GM18868 (cell line): ENCODE measurements at regions not wholly inside any gene's neighbourhood (a gene's known extent, or its start where the extent isn't known, plus 50 kb on each side); places are given as distances from the start of the nearest gene placed in this dataset.

Experiments used
- ATAC-seq: cut with Tn5 transposase; IDR thresholded peaks from one replicate; pipeline ENCODE4 v1.9.1; 2021; ENCODE audit warnings: mild to moderate bottlenecking, moderate library complexity; ENCODE audit not compliant: unreplicated experiment

GRCh38 chr19:30169196-30169900 is 202.8 kb upstream of the ZNF536 start:
- ATAC-seq: no peak

DNA sequence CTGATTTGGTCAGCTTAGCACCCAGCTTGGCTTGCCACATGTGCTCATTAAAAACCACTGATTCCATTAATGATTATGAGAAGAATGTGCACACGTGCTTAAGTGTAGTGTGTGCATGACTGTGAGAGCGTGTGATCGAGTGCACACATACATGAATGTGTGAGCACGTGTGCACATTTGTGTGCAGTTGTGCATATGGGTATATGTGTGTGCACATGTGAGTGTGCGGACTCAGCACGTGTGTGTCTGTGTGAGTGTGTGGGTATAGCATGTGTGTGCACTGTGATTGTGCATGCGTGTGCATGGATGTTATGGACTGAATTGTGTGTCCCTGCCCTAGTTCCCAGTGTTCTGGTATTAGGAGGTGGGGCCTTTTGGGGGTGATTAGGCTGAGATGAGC is 202.1 kb upstream of the ZNF536 start:
- ATAC-seq: no peak

DNA sequence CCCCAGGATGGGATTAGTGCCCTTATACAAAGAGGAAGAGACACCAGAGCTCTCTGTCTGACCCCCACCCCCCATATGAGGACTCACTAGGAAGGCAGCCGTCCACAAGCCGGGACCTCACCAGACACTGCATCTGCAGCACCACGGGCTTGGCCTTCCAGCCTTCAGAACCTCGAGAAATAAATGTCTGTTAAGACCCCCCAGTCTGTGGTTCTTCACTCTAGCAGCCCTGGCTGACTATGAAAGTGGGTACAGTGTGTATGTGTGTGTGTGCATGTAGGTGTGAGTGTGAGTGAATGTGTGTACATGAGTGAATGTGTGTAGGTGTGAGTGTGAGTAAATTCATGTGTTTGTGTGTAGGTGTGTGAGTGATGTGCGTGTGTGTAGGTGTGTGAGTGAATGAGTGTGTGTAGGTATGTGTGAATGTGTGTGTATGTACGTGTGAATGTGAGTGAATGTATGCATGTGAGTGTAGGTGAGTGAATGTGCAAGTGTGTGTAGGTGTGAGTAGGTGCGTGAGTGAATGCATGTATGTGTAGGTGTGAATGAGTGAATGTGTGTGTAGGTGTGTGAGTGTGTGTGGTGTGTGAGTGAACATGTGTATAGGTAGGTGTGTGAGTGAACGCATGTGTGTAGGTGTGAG is 201.6 kb upstream of the ZNF536 start:
- ATAC-seq: no peak

GRCh38 chr19:30171138-30171635 is 201.0 kb upstream of the ZNF536 start:
- no peak for ATAC-seq

DNA sequence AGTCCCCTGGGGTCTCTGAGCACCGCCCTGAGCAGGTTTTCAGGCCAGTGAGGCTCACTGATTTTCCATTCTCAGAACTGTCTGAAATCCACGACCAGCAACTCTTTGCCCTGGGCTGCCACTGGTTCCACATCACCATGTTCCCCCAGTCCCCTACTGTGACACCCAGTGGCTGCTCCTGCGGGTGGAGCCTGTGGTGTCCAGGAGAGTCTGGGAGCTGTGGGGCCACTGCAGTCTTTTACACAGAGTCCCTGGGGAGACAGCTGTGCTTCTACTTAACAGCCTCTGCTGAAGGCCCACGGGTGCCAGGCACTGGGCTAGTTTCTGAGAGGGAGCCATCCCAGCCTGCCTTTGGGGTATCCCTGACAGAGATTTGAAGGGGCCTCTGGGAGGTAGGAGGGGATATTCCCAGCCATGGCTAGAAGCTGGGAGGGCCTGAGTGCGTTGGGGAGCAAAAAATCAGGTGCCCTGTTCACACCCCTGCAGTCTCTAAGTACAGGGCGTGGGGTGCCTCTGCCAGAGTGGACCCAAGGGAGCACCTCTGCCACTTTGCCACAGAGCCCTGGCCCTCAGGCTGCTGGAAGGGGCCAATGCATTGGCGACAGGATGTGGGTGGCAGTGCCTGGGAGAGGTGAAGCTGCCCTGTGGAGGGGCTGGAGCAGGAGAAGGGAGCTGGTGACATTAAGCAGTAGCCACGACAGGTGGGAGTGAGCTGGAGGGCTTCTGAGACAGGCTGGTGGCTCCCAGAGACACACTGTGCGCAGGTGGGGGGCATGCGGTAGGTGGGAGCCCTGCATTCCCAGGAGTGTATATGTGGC is 200.2 kb upstream of the ZNF536 start:
- ATAC-seq: no peak

- ATAC-seq: no peak
These were observed 199.5 kb upstream of the ZNF536 start for GRCh38 chr19:30172613-30173242.

- ATAC-seq: no peak
These were observed 198.4 kb upstream of the ZNF536 start for GRCh38 chr19:30173593-30174356.

- ATAC-seq: no peak
These were observed 197.9 kb upstream of the ZNF536 start for GRCh38 chr19:30174357-30174645.

GRCh38 chr19:30174791-30175190 is 197.4 kb upstream of the ZNF536 start:
- no peak for ATAC-seq

DNA sequence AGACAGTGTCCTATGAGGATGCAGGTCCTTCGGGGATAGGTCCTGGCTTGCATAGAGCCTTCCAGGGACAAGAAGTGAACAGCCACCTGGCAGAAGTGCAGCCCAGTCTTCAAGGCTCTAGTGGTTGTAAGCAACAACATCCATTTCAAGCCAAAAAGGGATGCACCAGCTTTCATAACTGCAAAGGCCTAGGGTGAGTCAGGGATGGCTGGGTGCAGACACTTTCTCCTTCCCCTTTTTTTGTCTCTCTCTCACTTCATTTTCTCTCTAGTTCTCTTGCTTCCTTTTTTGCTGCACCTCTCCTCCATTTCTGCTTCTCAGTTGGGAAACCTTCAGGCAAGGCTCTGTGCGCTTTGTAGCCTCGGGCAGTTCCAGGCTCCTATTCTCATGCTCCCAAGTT is 196.2 kb upstream of the ZNF536 start:
- no peak for ATAC-seq

DNA sequence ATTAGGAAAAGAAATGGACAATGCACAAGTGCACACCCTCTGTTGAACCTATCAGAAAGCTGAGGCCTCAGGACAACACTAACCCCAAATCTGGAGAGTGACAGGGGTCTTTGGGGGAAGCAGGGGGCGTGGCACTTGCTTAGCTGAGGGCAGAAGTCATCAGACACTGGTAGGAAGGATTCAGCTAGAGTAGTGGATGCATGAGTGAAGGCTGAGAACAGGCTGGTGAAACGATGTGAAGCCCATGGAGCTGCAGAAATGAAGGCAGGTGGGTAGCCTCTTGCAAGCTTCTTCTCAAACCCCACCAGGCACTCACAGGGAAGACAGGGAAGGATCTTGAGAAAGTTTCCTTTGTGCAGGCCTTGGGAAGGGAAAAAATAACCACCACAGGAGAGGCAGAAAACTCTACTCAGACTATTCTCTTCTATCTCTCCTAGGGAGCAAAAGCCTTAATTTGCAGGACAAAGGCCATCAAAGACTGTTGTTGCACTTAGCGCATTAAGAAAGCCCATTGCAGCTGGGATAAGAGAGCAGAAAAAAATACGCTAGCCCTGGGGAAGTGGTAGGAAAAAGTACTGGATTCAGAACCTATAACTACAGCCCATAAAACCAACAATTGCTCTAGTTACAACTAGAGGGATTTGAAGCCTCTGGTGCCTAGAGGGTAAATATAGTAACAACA is 193.3 kb upstream of the ZNF536 start:
- no peak for ATAC-seq

- no peak for ATAC-seq
These were observed 191.5 kb upstream of the ZNF536 start for GRCh38 chr19:30180691-30181090.

GRCh38 chr19:30183807-30184490 is 188.2 kb upstream of the ZNF536 start:
- no peak for ATAC-seq

DNA sequence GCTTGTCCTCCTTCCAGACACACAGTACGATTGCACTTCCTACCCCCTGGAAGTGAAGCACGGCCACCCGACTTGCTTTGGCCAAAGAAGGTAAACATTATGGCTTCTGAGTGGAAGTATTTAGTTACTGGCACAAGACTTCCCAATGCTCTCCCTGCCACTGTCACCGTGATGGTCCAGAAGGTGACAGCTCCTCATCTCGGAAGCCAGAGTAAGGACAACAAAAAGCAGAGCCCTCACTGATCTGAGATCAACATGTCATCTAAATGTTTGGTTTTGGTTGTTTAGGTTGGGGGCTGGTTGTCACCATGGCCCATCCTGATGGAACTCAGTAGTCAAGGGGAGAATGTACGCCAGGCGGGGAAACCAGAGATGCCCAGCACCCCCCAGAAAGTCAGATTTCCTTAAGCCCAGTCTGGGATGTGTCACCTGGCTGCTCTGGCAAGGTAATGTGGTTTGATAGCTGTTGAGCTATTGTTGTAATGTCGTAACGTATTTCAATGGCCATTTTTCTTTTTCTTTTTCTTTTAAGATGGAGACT is 170.1 kb upstream of the ZNF536 start:
- ATAC-seq: no peak

DNA sequence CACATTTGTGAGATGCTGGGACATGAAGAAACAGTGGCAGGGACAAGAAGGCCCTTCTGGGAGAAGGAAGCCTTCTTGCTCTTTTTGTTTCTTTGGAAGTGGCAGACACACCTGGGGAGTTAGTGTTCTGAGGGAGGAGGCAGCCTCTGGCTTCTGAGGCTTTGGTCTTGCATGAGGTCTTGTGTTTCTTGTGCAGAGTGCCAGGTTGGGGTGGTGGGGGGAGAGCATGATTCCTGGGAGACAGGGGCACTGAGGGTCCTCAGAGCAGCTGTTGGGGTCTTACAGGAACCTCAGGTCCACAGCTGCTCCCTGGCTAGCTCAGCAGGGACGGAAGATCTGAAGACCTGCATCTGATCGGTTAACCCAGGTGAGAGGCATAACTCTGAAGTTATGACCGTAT is 167.5 kb upstream of the ZNF536 start:
- ATAC-seq: no peak

- no peak for ATAC-seq
These were observed 166.0 kb upstream of the ZNF536 start for GRCh38 chr19:30206187-30206586.

DNA sequence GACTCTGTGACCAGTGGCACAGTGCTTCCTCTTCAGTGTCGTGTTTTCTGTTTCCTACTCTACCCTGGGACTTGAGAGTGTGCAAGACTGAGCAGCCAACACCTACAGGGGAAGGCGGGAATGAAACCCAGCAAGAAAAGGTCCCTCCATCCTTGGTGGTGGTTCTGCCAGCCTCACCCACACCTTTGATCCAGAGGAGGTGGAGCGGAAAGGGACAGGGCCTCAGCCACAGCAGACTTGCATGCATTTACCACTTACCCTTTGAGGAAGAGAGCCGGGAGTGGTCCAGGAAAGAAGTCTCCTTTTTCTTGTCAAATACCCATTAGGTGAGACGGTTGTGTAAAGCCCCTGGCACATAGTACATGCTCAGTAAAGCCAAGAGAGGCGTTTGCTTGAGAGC is 164.8 kb upstream of the ZNF536 start:
- ATAC-seq: no peak

DNA sequence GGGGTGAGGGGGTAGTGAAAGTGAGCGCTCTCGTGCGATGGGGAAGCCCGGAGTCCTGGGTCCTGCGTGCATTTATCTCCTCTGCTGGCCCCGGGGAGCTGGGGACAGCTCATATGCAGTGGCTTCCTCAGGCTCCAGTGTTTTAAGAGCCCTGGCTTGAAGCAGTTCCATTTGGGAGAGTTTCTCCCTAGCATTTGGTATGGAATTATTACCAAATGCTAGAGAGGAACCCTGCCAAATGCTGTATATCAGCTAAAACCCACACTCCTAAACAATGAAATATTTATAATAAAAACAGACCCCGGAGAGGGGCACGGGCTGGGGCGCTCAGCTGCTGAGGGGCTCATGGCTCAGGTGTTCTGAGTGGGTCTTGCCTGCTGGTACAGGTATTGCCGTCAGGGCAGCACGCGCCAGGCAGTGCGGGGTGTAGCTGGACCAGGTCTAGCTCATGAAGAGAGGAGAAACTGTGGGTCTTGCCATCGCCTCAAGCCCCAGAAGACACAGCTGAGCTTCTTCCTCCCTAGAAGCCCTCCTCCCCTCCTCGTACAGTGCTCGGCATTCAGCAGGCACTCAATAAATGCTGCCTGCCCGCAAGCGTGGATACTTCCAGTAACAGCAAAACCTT is 163.6 kb upstream of the ZNF536 start:
- ATAC-seq: no peak
